ENCODE measurements at regions not wholly inside any gene's neighbourhood (a gene's known extent, or its start where the extent isn't known, plus 50 kb on each side); places are given as distances from the start of the nearest gene placed in this dataset.

GRCh38 chr3:105170423-105170822, 196.3 kb upstream of the ALCAM start:
- DNase-seq (ENCODE audit: low read depth in 2 of 2): no peak

GRCh38 chr3:105174017-105174615, 192.6 kb upstream of the ALCAM start:
- DNase-seq (ENCODE audit: low read depth in 2 of 2): no peak

GRCh38 chr3:105177576-105177975, 189.1 kb upstream of the ALCAM start:
- DNase-seq (ENCODE audit: low read depth in 2 of 2): peak; percentile 42 to 51

- no peak for DNase-seq (ENCODE audit: low read depth in 2 of 2)
These were observed 179.4 kb upstream of the ALCAM start for GRCh38 chr3:105187344-105187743.

GRCh38 chr3:105195260-105195659, 171.4 kb upstream of the ALCAM start:
- peak; percentile 11 to 13 for DNase-seq (ENCODE audit: low read depth in 2 of 2)

- DNase-seq (ENCODE audit: low read depth in 2 of 2): no peak
These were observed 168.8 kb upstream of the ALCAM start for GRCh38 chr3:105197863-105198262.

GRCh38 chr3:105199217-105199616, 167.5 kb upstream of the ALCAM start:
- DNase-seq (ENCODE audit: low read depth in 2 of 2): no peak

- no peak for DNase-seq (ENCODE audit: low read depth in 2 of 2)
These were observed 156.6 kb upstream of the ALCAM start for GRCh38 chr3:105210141-105210540.

GRCh38 chr3:105214590-105214989, 152.1 kb upstream of the ALCAM start:
- DNase-seq (ENCODE audit: low read depth in 2 of 2): no peak

- no peak for DNase-seq (ENCODE audit: low read depth in 2 of 2)
These were observed 144.1 kb upstream of the ALCAM start for GRCh38 chr3:105222568-105223093.

GRCh38 chr3:105223815-105224214, 142.9 kb upstream of the ALCAM start:
- no peak for DNase-seq (ENCODE audit: low read depth in 2 of 2)

- DNase-seq (ENCODE audit: low read depth in 2 of 2): no peak
These were observed 138.0 kb upstream of the ALCAM start for GRCh38 chr3:105228696-105229095.

- no peak for DNase-seq (ENCODE audit: low read depth in 2 of 2)
These were observed 134.2 kb upstream of the ALCAM start for GRCh38 chr3:105232553-105232952.

- DNase-seq (ENCODE audit: low read depth in 2 of 2): no peak
These were observed 133.7 kb upstream of the ALCAM start for GRCh38 chr3:105233010-105233409.

GRCh38 chr3:105235221-105235620, 131.5 kb upstream of the ALCAM start:
- DNase-seq (ENCODE audit: low read depth in 2 of 2): no peak

- DNase-seq (ENCODE audit: low read depth in 2 of 2): no peak
These were observed 130.9 kb upstream of the ALCAM start for GRCh38 chr3:105235785-105236184.

- no peak for DNase-seq (ENCODE audit: low read depth in 2 of 2)
These were observed 128.3 kb upstream of the ALCAM start for GRCh38 chr3:105238367-105238766.

GRCh38 chr3:105243076-105243475, 123.6 kb upstream of the ALCAM start:
- no peak for DNase-seq (ENCODE audit: low read depth in 2 of 2)

- DNase-seq (ENCODE audit: low read depth in 2 of 2): no peak
These were observed 120.2 kb upstream of the ALCAM start for GRCh38 chr3:105246536-105246935.

- DNase-seq (ENCODE audit: low read depth in 2 of 2): no peak
These were observed 113.5 kb upstream of the ALCAM start for GRCh38 chr3:105253225-105253624.

- DNase-seq (ENCODE audit: low read depth in 2 of 2): no peak
These were observed 112.6 kb upstream of the ALCAM start for GRCh38 chr3:105254154-105254553.

GRCh38 chr3:105255350-105255749, 111.4 kb upstream of the ALCAM start:
- DNase-seq (ENCODE audit: low read depth in 2 of 2): no peak

- no peak for DNase-seq (ENCODE audit: low read depth in 2 of 2)
These were observed 107.2 kb upstream of the ALCAM start for GRCh38 chr3:105259496-105259895.

GRCh38 chr3:105260385-105260784, 106.3 kb upstream of the ALCAM start:
- no peak for DNase-seq (ENCODE audit: low read depth in 2 of 2)
